K562 (cell line): ENCODE measurements at regions not wholly inside any gene's neighbourhood (a gene's known extent, or its start where the extent isn't known, plus 50 kb on each side); places are given as distances from the start of the nearest gene placed in this dataset.

Experiments
- ATAC-seq: fragments of 200-7000 bp; cut with Tn5 transposase; 3 replicates; pipeline ENCODE4 v1.9.1; 2020; ENCODE audit warnings: moderate library complexity
- BruUV-seq: library from RNA; stranded (reverse); fragments of 400-500 nt; replicated peaks from 2 replicates; lab custom pipeline; 2021; lab: Mats Ljungman, UMichigan
- CTCF ChIA-PET: fragments of 300-600 bp; formaldehyde crosslinking; extraction: SDS; loops from one replicate; lab custom pipeline; 2021; ENCODE audit warnings: low intra/inter-chr PET ratio; lab: Yijun Ruan, JAX
- POLR2A ChIA-PET: fragments of 300-600, 350-650 bp; sonication (Branson Sonifier 250); formaldehyde crosslinking; extraction: SDS; loops from one replicate; lab custom pipeline; 2021; ENCODE audit warnings: antibody characterized with exemption, inconsistent platforms; lab: Yijun Ruan, JAX
- DNase-seq, 4 experiments: peaks; one replicate each; pipeline versions ENCODE4 v3.0.0 to v3.0.0-alpha.2; 2011 to 2018; ENCODE audit warnings: low spot score in 3 of 4, mixed read lengths in 3 of 4; ENCODE audit errors: extremely low read depth in 1 of 4
- FAIRE-seq: peaks from 2 replicates; lab custom pipeline; 2011; peaks lifted over from hg19 to GRCh38; lab: Jason Lieb, UNC
- H2AFZ ChIP-seq: 2 replicates; pipeline ENCODE4 v1.6.0; 2011; ENCODE audit warnings: low read depth, low read length, control low read depth, inconsistent platforms
- H3K27ac ChIP-seq: fragments of 200-600 bp; 3 replicates; pipeline ENCODE4 v1.8.0; 2011; ENCODE audit warnings: low read depth, mild to moderate bottlenecking, control low read depth, inconsistent platforms, low read length, moderate library complexity, mixed read lengths; ENCODE audit errors: extremely low read depth
- H3K27me3 ChIP-seq, 2 experiments: fragments of 300-600 bp in 1 of 2; 2 replicates in 1 of 2; 3 replicates in 1 of 2; pipeline versions ENCODE4 v1.6.0 to v1.8.0; 2011; ENCODE audit warnings: inconsistent platforms in 2 of 2, low read length in 2 of 2, mild to moderate bottlenecking in 1 of 2, mixed read lengths in 1 of 2, moderate library complexity in 1 of 2; ENCODE audit not compliant: control insufficient read depth in 2 of 2, insufficient read depth in 2 of 2
- H3K36me3 ChIP-seq: fragments of 300-600 bp; 3 replicates; pipeline ENCODE4 v1.8.0; 2011; ENCODE audit warnings: mild to moderate bottlenecking, low read length, inconsistent platforms; ENCODE audit not compliant: control insufficient read depth, insufficient read depth
- H3K4me1 ChIP-seq, 2 experiments: fragments of 200-600 bp in 1 of 2; replicated peaks in 1 of 2; 2 replicates in 1 of 2; 3 replicates in 1 of 2; pipeline versions ENCODE4 v1.5.1 to v1.8.0; 2011; ENCODE audit warnings: inconsistent platforms in 2 of 2, low read length in 2 of 2, mild to moderate bottlenecking in 1 of 2, mixed read lengths in 1 of 2, moderate library complexity in 1 of 2; ENCODE audit not compliant: control insufficient read depth in 2 of 2, insufficient read depth in 2 of 2
- H3K4me2 ChIP-seq: 2 replicates; pipeline ENCODE4 v1.6.1; 2011; ENCODE audit warnings: low read length, control low read depth, inconsistent platforms, mixed read lengths; ENCODE audit not compliant: insufficient read depth
- H3K4me3 ChIP-seq: fragments of 200-600 bp; sonication (generic), shearing (Covaris generic); 2 replicates; pipeline ENCODE4 v1.5.1; 2016; ENCODE audit warnings: control low read depth, inconsistent platforms
- H3K79me2 ChIP-seq: fragments of 200-600 bp; 3 replicates; pipeline ENCODE4 v1.8.0; 2011; ENCODE audit warnings: low read length, inconsistent platforms; ENCODE audit not compliant: control insufficient read depth, insufficient read depth
- H3K9ac ChIP-seq, 2 experiments: 2 replicates each; pipeline versions ENCODE4 v1.6.0 to v1.6.1; 2011; ENCODE audit warnings: low read depth in 2 of 2, low read length in 2 of 2, control low read depth in 1 of 2, inconsistent platforms in 1 of 2, mild to moderate bottlenecking in 1 of 2, mixed read lengths in 1 of 2; ENCODE audit not compliant: insufficient read depth in 1 of 2
- H3K9me1 ChIP-seq: one replicate; pipeline ENCODE4 v1.6.0; 2011; ENCODE audit warnings: inconsistent platforms, mild to moderate bottlenecking, low read length, moderate library complexity; ENCODE audit not compliant: control insufficient read depth, insufficient read depth
- H3K9me3 ChIP-seq: replicated peaks from 2 replicates; pipeline ENCODE4 v1.5.1; 2011; ENCODE audit warnings: low read depth, low read length, inconsistent platforms; ENCODE audit not compliant: control insufficient read depth, insufficient read depth
- H4K20me1 ChIP-seq: replicated peaks from 2 replicates; pipeline ENCODE4 v1.6.1; 2011; ENCODE audit warnings: low read length, inconsistent platforms, mixed read lengths; ENCODE audit not compliant: control insufficient read depth, insufficient read depth
- ATF7 ChIP-seq: fragments of 450-650 bp; IDR thresholded peaks from 2 replicates; pipeline ENCODE4 v1.7.1; 2014; ENCODE audit warnings: mild to moderate bottlenecking, moderate library complexity
- KLF16 ChIP-seq: IDR thresholded peaks from 2 replicates; pipeline ENCODE4 v1.6.1; 2016; ENCODE audit warnings: antibody characterized with exemption
- NR2F6 ChIP-seq: fragments of 450-650 bp; formaldehyde crosslinking; IDR thresholded peaks from 2 replicates; pipeline ENCODE4 v1.4.0; 2020; ENCODE audit warnings: mild to moderate bottlenecking
- RBM34 ChIP-seq: fragments of 200-400 bp; formaldehyde crosslinking; IDR thresholded peaks from 2 replicates; pipeline ENCODE4 v1.6.1; 2018; ENCODE audit warnings: low read length, borderline replicate concordance; ENCODE audit not compliant: insufficient read depth
- ZNF124 ChIP-seq: sonication (generic); formaldehyde crosslinking; IDR thresholded peaks from 2 replicates; pipeline ENCODE4 v1.8.1; 2022; ENCODE audit warnings: missing genetic modification reagents
- ZNF217 ChIP-seq: sonication (generic); formaldehyde crosslinking; IDR thresholded peaks from 2 replicates; pipeline ENCODE4 v1.8.0; 2022; ENCODE audit warnings: mild to moderate bottlenecking, missing genetic modification reagents
- ZNF644 ChIP-seq: fragments of 200-800 bp; sonication (Bioruptor generic); IDR thresholded peaks from 2 replicates; pipeline ENCODE4 v1.6.1; 2016; ENCODE audit warnings: low read depth, missing genetic modification characterization, missing compliant biosample characterization
- WGBS: fragments of 100-300 bp; shearing (Covaris generic); methylation state at CpG from one replicate; pipeline ENCODE4 v1.1.6; 2016; ENCODE audit warnings: low coverage, mixed read lengths; ENCODE audit not compliant: insufficient coverage; ENCODE audit errors: missing lambda C conversion rate; 5-methylcytosine and 5-hydroxymethylcytosine counted together
- in situ Hi-C: fragments of 300-500 bp; cut with MboI; formaldehyde crosslinking; loops from 4 replicates; pipeline ENCODE4 v1.15.0; 2018; ENCODE audit warnings: inconsistent platforms, mixed read lengths
- intact Hi-C: fragments of 100-400 bp; cut with micrococcal nuclease; formaldehyde crosslinking; loops from 2 replicates; pipeline ENCODE4 v1.14.2; 2022

DNA sequence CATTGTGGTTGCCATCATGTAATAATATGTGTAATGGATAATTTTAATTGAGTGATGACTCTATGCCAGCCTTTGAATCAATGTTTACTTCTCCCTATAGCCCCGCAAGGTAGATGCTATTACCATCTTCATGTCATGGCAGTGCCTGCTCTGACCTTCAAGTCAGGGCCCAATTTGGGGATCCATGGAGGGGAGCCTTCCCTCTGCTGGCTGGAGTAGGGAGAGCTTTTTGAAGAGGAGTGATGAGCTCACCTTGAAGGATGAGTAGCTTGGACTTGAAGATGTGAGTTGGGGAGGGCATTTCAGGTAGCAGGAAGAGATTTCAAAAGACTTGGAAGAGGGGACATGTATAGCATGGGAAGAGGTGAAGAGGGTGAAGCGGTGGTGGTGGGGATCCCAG is 189.2 kb downstream of the FOXD2 start:
- TF ChIP-seq ATF7 (no peak), ZNF217 (no peak), KLF16 (no peak), RBM34 (no peak), ZNF124 (CRISPR knock-in tag) (no peak), NR2F6 (no peak), ZNF644 (no peak)
- 0% methylated on average over 2 of the region's 2 CpGs for WGBS

More for the DNA sequence above, 189.2 kb downstream of the FOXD2 start:
- ChIA-PET CTCF (no interaction called here), POLR2A (interaction anchor here (1.1 kb wide), 1 partner anchor 17 kb away, joined by 3 read pairs; no protein-coding TSS in a partner anchor)
- intact Hi-C loops = loop anchor here (10.0 kb wide), 1 partner anchor 192 kb away; the partner anchor contains the start of gene FOXD2
- Histone ChIP-seq H4K20me1 (peaks cover 4% of the 10 kb centered on the region), H3K9me3 (no peaks in the 10 kb centered on the region), H3K4me1 (no peaks in the 10 kb centered on the region), H3K36me3 (no peaks in the 10 kb centered on the region), H2AFZ (no peak overlapping the region), H3K4me3 (no peak overlapping the region), H3K9me1 (no peaks in the 10 kb centered on the region), H3K4me2 (no peak overlapping the region), H3K27ac (no peak overlapping the region), H3K27me3 (peaks cover 2 to 37% of the 10 kb centered on the region in 2 experiments; a peak in 3 of 5 replicates), H3K9ac (no peak overlapping the region), H3K79me2 (no peaks in the 10 kb centered on the region)
- ATAC-seq = peak; percentile 46; the same call in 2 of the 3 replicates
- in situ Hi-C loops = no loop called here
- no peak for DNase-seq
- no peak for FAIRE-seq
- BruUV-seq = no TSS peak
